ENCODE measurements at regions not wholly inside any gene's neighbourhood (a gene's known extent, or its start where the extent isn't known, plus 50 kb on each side); places are given as distances from the start of the nearest gene placed in this dataset.

GRCh38 chr3:74344865-74345440, 269.5 kb downstream of the CNTN3 start:
- no peak for DNase-seq

- no peak for DNase-seq
Observed at GRCh38 chr3:74343391-74343790, 271.1 kb downstream of the CNTN3 start.

DNA sequence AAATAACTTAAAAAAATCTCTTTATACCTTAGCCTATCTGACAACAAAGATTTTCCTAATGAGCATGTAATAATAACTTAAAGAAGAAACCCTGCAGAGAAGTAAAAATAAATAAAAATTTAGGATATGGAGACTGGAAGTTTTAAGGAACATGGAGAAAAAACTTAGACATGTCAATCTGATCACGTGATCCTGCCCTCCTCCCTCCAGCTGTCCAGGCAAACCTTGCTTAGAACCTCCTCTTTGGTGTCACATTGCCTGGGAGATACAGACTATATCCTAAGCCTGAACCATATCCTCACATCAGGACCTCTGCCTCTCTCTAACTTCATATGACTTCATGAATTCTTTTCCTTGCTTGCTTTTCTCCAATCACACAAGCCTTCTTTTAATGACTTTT, 275.5 kb downstream of the CNTN3 start:
- no peak for DNase-seq

GRCh38 chr3:74332165-74332564, 282.3 kb downstream of the CNTN3 start:
- no peak for DNase-seq

DNA sequence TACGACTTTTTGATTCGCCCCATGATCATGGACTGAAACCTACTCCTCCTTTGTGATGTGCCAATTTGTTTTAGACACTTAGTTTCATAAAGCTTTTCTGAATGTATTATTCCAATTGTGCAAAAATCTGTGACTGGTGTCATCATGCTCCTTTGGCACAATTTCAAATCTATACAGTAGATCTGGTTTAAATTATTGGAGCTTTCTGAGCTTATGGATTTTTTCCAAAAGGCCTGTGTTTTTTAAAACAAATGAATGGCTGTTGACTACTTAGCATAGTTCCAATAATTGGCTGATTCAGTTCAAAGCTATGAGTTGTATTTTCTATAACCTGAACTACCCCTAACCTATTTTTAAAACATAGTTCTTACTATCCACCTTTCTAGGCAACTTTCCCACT, 282.7 kb downstream of the CNTN3 start:
- no peak for DNase-seq

- no peak for DNase-seq
Observed at GRCh38 chr3:74329096-74329495, 285.4 kb downstream of the CNTN3 start.

DNA sequence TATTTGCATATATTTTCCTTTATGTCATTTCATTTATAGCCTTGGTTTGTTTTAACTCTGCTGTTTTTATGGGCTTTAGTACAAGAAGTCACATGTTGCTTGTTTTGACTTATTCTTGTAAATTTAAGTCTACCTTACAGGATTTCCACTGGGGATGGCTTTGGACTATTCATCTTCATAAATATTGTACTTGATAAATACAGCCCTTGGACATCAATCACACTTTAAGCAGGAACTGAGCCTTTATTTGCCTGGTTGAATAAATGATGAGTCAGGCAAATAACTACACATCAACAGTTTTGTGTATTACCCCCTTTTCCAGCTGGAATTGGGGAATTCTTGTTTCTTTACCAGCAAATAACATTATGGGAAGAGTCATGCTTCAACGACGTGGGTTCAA, 286.0 kb downstream of the CNTN3 start:
- no peak for DNase-seq

- DNase-seq = no peak
Observed at GRCh38 chr3:74315291-74315690, 299.2 kb downstream of the CNTN3 start.

DNA sequence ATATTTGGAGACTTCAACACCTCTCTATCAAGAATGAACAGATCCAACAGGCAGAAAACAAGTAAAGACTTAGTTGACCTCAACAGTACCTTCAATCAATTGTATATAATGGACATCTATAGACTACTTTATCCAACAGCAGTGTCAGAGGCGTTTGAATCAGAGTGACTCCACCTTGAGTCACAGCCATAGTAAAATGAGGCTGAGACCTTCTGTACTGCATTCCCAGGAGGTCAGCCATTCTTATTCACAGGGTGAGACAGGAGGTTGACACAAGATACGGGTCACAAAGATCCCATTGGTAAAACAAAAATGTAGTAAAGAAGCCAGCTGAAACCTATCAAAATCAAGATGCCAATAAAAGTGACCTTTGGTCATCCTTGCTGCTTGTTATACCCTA, 299.8 kb downstream of the CNTN3 start:
- no peak for DNase-seq

- no peak for DNase-seq
Observed at GRCh38 chr3:74309716-74310115, 304.7 kb downstream of the CNTN3 start.

- no peak for DNase-seq
Observed at GRCh38 chr3:74304424-74304823, 310.0 kb downstream of the CNTN3 start.

GRCh38 chr3:74303711-74304110, 310.7 kb downstream of the CNTN3 start:
- DNase-seq = no peak

DNA sequence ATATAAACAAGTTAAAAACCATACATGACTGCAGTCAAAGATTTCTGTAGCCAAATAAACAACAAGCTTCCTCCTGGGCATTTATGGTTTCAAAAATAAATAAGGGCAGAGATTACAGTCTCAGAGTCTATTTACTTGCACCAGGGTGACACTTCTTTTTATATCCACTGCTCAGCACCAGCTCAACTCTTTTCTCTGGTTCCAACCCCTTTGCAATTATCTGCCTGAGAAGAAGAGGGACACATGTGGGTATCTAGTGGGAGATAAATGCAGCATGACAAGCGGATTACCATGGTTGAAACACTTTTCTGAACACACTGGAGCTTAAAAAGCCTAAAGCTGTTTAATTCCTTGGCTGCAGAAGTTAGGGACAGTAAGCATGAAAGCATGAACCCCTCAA, 311.5 kb downstream of the CNTN3 start:
- no peak for DNase-seq

- DNase-seq = no peak
Observed at GRCh38 chr3:74302281-74302680, 312.2 kb downstream of the CNTN3 start.

GRCh38 chr3:74301056-74301455, 313.4 kb downstream of the CNTN3 start:
- no peak for DNase-seq

DNA sequence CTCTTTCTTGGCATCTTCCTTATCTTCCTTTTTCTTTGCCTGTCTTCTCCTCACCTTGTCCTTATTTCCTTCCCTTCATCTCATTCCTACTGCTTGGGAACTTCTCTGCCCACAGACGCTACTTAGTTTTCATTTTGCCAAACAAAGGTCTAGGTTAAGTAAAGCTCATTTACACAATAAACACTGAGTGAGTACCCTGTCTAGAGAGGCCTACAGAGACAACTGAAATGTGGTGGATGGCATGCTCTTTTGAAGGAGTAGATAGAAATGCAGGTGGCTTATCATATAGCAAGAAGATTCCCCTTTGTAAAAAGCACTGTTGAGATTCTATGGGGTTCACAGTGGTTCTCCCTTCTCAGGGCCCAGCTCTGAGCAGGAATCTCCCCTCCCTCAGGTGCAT, 319.0 kb downstream of the CNTN3 start:
- no peak for DNase-seq

DNA sequence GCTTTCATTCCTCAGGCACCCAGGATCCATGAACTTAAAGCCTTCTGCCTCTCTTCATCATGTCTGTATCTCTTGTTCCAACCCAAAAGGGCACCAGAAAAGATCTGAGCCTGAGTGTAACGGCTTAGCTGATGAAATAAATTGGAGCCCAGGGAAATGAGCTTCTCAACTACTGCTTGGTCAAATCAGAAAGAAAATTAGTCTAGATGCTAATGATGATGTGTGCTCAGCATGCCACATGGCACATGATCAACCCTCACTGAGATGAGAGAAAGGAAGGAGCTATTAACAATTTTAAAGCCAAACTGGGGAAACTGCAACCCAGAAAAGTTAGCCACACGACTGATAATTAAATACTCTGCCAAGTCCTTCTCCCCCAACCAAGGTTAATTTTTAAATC, 325.7 kb downstream of the CNTN3 start:
- DNase-seq = no peak

DNA sequence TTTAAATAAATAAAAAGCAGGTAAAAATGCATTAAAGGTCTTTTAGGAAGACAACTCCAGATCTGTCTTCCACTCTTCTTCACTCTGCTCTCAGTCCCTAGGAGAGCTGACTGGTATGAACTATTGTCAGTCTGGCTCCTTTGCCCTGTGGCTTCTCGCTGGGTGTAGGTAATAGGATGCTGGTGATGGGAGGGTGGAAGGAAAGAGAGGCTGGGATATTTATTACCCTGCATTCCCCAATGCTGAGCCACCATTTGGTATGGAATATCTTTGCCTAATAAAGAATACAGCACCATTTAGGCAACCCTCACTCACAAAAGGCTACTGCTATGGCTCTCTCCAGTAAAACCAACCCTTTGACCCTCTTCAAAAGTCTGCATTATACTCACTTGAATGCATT, 326.9 kb downstream of the CNTN3 start:
- DNase-seq = no peak

DNA sequence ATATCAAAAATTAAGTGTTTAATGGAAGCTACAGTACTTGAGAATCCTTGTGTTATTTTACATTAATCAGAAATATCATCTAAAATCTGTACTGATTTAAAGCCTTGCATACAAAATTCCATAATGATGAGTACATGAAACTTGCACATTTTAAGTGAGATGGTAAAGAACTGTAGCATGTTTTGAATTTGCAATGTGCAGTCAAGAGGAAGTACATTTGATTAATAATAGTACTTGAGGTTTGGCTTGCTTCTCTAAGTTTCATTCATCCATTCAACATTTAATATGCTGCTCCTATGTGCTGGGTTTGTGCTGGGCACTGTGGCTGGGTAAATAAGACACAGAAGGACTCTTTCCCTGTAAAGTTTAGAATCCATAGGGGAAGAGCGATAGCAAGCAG, 332.3 kb downstream of the CNTN3 start:
- DNase-seq = no peak

- DNase-seq = no peak
Observed at GRCh38 chr3:74281705-74282104, 332.8 kb downstream of the CNTN3 start.

- no peak for DNase-seq
Observed at GRCh38 chr3:74273555-74274402, 340.7 kb downstream of the CNTN3 start.

DNA sequence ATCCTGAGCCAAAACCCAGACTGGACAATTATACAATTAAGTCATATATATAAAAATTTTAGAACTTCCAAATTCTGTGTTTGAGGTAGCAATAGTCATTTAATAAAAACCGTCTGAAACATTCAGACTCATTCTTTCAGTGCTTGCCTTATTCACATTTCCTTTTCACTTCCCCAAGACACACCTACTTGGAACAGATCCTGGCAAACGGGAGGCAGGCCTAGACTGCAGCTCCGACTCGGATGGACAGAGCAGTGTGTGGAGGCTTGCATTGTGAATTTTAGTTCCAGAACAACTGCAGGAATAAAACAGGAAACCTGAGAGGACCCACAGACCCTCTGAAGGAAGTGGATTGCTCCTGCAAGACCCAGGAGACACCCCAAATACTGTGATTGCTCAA, 341.4 kb downstream of the CNTN3 start:
- no peak for DNase-seq

GRCh38 chr3:74271541-74271940, 342.9 kb downstream of the CNTN3 start:
- no peak for DNase-seq

DNA sequence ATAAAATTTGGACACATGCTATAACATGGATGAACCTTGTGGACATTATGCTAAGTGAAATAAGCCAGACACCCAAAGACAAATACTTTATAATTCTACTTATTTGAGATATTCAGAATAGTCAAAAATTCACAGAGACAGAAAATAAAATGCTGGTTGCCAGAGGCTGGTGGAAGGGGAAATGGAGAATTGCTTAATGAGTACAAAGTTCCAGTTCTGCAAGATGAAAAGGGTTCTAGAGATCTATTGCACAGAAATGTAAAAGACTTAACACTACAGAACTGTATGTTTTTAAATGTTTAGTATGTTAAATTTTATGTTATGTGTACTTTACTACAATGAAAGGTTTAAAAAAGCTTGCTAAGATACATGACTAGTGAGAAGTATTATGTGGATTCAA, 344.8 kb downstream of the CNTN3 start:
- no peak for DNase-seq

DNA sequence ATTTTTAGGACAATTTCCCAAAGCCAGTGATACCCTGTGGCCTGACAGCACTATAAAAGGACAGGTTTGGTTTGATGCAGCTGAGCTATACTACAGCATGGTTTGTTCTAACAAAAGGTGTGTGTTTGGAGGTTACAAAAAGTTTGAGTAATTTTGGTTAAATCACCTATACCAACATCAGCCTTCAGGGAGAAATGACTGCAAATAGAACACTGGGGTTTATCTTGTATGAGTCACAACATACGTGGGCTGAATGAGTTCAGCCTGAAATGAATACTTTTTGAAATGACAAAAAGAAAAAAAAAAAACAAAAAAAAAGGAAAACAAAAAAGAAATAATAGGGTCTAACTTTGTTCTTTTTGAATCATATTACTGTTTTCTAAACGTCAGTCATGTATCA, 345.7 kb downstream of the CNTN3 start:
- no peak for DNase-seq
